ENCODE measurements at regions not wholly inside any gene's neighbourhood (a gene's known extent, or its start where the extent isn't known, plus 50 kb on each side); places are given as distances from the start of the nearest gene placed in this dataset.

GRCh38 chr7:53988376-53988775, 553.8 kb upstream of the VSTM2A start:
- H4K8ac ChIP-seq (ENCODE audit: extremely low read depth, insufficient read depth, low read length), result no peak overlapping the region
- TF ChIP-seq SAP30 (IDR thresholded peaks at IDR 0.05; ENCODE audit: insufficient read depth, insufficient replicate concordance, low read length) (no peak), ASH2L (IDR thresholded peaks at IDR 0.05; ENCODE audit: low read length) (no peak), SIN3A (conservative IDR thresholded peaks at IDR 0.05 in 1 of 2, IDR thresholded peaks at IDR 0.05 in 1 of 2; ENCODE audit: low read depth in 1 of 2, low read length in 2 of 2) (no peak), TEAD4 (IDR thresholded peaks at IDR 0.05; ENCODE audit: low read depth, low read length) (no peak), CEBPB (IDR thresholded peaks at IDR 0.05; ENCODE audit: low read depth, low read length) (peak; percentile 87; the same call in 1 of the 2 replicates), POLR2A (IDR thresholded peaks at IDR 0.05; ENCODE audit: control extremely low read depth in 1 of 2, low read depth in 2 of 2, low read length in 2 of 2) (no peak), CBX5 (IDR thresholded peaks at IDR 0.05; ENCODE audit: low read depth, low read length) (no peak), SP2 (IDR thresholded peaks at IDR 0.05; ENCODE audit: low read length) (no peak)
- WGBS, 2 experiments (ENCODE audit: extremely low coverage in 1 of 2, insufficient coverage in 1 of 2, insufficient read length in 1 of 2, insufficient replicate concordance in 2 of 2, low coverage in 1 of 2, low lambda C conversion rate in 2 of 2, missing lambda C conversion rate in 1 of 2), result 97% methylated on average over 2 of the region's 2 CpGs; no CpG with 5 or more reads in 1 of the 2 experiments

More at GRCh38 chr7:53988376-53988775, 553.8 kb upstream of the VSTM2A start:
- Histone ChIP-seq H2BK5ac (ENCODE audit: low read depth, low read length) (no peak overlapping the region), H3K9ac (replicated peaks in 1 of 4; ENCODE audit: extremely low read depth in 1 of 4, low read depth in 3 of 4, low read length in 3 of 4) (no peak overlapping the region), H2BK15ac (ENCODE audit: low read length) (no peak overlapping the region), H4K5ac (ENCODE audit: insufficient read length, low read depth, low read length) (no peak overlapping the region), H3K56ac (replicated peaks; ENCODE audit: insufficient read length, low read depth, low read length) (no peak overlapping the region), H3K9me3 (ENCODE audit: insufficient read depth in 2 of 2, low read depth in 1 of 2, low read length in 1 of 2) (no peaks in the 10 kb centered on the region), H3K27me3 (replicated peaks in 1 of 4; ENCODE audit: control insufficient read depth in 3 of 4, extremely low read depth in 1 of 4, insufficient read depth in 3 of 4, low read length in 3 of 4) (no peaks in the 10 kb centered on the region), H2AK5ac (ENCODE audit: low read depth, low read length) (no peak overlapping the region), H3K4me1 (replicated peaks in 1 of 4; ENCODE audit: control insufficient read depth in 3 of 4, insufficient read depth in 4 of 4, low read length in 3 of 4) (no peaks in the 10 kb centered on the region), H3K18ac (ENCODE audit: extremely low read depth, low read length) (no peak overlapping the region), H3K27ac (ENCODE audit: low read depth, low read length) (no peak overlapping the region), H3K79me1 (ENCODE audit: low read depth, low read length) (no peaks in the 10 kb centered on the region), H2BK120ac (replicated peaks; ENCODE audit: low read depth, low read length) (no peak overlapping the region), H3K23me2 (ENCODE audit: low read depth, low read length) (no peaks in the 10 kb centered on the region), H2AFZ (ENCODE audit: low read length) (no peak overlapping the region), H4K20me1 (replicated peaks in 1 of 2; ENCODE audit: control insufficient read depth in 1 of 2, insufficient read depth in 2 of 2, low read length in 2 of 2) (no peaks in the 10 kb centered on the region), H3K23ac (ENCODE audit: insufficient read length) (no peak overlapping the region), H2BK12ac (ENCODE audit: low read depth, low read length) (no peak overlapping the region), H3K36me3 (ENCODE audit: control insufficient read depth in 2 of 4, insufficient read depth in 4 of 4, low read length in 3 of 4) (no peaks in the 10 kb centered on the region), H4K91ac (replicated peaks; ENCODE audit: insufficient read length, low read length) (no peak overlapping the region), H2BK20ac (ENCODE audit: low read length) (no peak overlapping the region), H3K4ac (replicated peaks; ENCODE audit: insufficient read length, low read depth, low read length) (no peak overlapping the region), H3K14ac (ENCODE audit: insufficient read length) (no peak overlapping the region), H3K4me3 (ENCODE audit: extremely low read depth in 1 of 4, insufficient read depth in 2 of 4, low read depth in 3 of 4, low read length in 4 of 4) (no peak overlapping the region), H3K4me2 (ENCODE audit: insufficient read depth in 1 of 2, low read depth in 2 of 2, low read length in 2 of 2) (no peak overlapping the region), H3K79me2 (ENCODE audit: control insufficient read depth in 1 of 2, insufficient read depth in 2 of 2, low read length in 2 of 2) (no peaks in the 10 kb centered on the region)
- FAIRE-seq (no peak), DNase-seq (ENCODE audit: low read depth in 1 of 2, low spot score in 2 of 2) (no peak)
- CTCF ChIA-PET (ENCODE audit: partially characterized antibody), result no interaction called here
- POLR2A ChIA-PET (ENCODE audit: partially characterized antibody), result no interaction called here

All from H1 (cell line).